ENCODE measurements at regions not wholly inside any gene's neighbourhood (a gene's known extent, or its start where the extent isn't known, plus 50 kb on each side); places are given as distances from the start of the nearest gene placed in this dataset.
A peak's percentile ranks its signal among the peaks of the same experiment; 100 is the strongest.

DNA sequence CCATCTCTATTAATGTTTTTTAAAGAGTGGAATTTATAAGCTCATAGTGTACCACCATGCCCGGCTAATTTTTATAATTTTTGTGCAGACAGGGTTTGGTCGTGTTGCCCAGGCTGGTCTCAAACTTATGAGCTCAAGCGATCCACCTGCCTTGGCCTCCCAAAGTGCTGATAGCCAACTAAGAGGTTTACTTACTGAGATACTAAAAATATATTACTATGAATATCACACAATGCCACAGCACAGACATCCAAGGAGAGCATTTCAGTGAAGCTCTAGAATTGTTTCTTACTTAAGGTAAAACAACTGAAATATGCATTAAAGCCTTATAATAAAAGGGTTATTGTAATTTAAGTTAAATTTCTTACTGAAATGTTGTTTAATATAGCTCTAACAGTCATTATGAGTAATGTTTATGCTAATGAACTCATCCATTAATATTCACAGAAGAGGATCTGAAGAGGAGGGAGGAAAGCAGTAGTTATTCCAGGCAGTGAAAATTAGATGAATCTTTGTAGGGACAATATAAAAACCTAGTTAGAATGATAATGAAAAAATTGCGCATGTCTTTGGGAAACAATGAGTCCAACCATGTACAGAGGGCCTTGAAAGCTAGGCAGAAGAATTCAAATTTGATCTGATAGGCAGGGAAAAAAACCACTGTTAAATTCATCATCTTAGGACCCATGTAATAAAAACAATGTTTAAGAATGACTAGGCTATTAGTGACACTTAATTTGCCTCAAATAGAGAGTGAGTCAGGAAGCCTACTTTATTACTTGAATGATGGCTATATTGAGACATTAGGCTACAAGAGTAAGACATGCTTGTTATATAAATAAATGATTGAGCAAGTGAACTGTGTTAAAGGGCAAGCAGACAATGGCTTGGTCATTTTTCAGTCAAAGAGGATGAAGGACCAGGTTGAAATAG is 99.2 kb downstream of the SLC41A2 start:
- peak in 1 of 2 experiments; percentile 49 for DNase-seq (ENCODE audit: low read depth in 2 of 2)

DNA sequence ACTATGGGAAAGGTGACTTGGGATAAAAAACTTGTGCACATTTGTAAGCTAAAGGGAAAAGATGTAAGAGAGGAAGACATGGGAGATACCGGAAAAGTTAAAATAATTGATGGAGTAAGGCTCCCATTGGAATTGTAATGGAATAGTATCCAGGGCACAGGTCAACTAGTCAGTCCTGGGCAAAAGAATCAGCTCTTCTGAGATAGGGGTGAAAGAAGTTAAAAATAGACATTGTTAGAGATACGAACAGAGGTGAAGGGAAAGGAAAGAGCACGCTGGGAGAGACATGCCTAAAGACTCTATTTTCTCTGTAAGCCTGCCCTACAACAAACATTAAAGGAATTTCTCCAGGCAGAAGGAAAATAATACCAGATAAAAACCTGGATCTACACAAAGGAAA is 101.6 kb downstream of the SLC41A2 start:
- no peak for DNase-seq (ENCODE audit: low read depth in 2 of 2)

DNA sequence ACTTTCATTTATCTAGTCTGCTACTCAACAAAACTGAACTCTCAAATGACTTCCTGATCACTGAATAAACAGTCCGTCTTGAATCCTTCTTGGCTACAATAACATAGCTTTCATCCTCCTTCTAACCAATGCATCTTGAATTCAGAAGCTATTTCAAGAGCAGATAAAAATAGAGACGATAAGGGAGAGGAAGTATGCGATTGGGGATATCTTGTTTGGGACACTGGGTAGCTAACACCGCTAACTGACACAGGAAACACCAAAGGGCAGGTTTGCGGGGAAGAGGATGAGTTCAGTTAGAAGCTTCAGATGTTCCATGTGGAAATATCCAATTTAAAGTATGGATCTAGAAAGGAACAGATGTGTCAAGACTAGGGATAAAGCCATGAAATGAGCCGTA is 102.5 kb downstream of the SLC41A2 start:
- no peak for DNase-seq (ENCODE audit: low read depth in 2 of 2)

- DNase-seq (ENCODE audit: low read depth in 2 of 2), result peak; percentile 72 to 74
Observed at GRCh38 chr12:104852896-104853295, 105.2 kb downstream of the SLC41A2 start.

DNA sequence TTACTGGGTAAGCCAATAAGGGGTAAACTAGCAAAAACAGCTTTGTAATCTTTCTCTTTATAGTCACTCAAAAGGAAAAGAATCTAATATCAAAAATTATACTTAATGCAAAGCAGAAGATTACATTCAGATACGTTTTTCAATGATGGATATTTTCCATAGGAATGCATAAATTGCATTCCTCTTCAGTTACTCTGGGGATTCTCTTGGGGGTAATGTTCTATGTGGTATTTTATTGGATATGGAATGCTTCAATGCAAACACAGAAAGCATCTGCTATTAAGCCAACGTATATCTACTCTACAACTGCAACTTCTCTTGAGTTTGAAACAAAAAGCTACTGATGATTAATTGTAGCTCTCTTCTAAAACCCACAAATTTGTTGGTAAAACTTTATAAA is 106.0 kb downstream of the SLC41A2 start:
- peak; percentile 87 to 91 for DNase-seq (ENCODE audit: low read depth in 2 of 2)

- no peak for DNase-seq (ENCODE audit: low read depth in 2 of 2)
Observed at GRCh38 chr12:104850781-104851180, 107.3 kb downstream of the SLC41A2 start.

DNA sequence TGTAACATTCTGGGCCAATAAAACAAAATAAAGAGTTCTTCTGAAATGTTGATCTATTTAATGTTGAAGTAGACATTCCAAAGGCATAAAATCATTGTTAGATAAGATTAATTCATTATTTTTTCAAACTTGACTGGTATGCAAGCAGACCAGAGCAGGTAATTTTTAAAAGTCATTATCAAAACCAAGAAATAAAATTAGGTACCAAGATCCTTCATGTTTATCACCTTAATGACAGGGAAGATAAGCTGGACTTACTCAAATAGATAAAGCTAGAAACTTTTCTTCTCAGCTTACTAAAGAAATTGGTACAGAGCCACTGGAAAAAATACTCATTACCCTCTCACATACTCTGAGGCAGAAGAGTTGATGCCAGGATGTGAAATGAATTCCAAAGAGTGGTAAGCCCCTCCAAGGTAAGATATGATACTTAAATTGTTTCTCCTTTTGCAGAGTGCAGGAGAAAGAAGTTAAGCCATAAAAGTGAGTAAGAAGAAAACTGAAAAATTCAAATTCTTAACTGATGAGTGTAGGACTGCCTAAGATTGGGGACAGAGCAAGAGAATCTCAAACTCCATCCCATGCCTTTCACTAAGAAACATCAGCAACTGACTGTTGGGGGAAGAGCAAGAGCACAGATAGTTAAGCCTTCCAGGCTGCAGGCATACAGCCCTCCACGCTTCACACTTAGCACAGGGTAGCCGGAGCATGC is 111.9 kb downstream of the SLC41A2 start:
- DNase-seq (ENCODE audit: low read depth in 2 of 2), result no peak

- no peak for DNase-seq (ENCODE audit: low read depth in 2 of 2)
Observed at GRCh38 chr12:104844123-104844522, 114.0 kb downstream of the SLC41A2 start.

DNA sequence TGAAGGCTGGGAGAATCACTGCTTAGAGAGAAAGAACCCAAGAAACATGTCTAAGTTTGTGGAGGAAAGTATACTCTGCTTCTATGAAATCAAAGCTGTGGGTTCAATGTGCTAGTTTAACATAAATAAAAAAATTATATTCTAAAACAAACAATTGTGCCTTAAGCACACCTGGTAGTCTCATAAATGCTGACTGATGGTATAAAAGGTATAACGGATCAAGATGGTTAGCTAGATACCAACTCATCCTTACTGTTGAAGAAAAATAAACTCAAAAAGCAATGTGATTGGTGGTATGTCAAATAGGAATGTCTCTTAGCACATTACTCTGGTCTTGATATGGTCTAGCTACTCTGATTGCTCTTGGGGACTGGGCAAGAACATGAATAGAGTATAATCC is 117.8 kb downstream of the SLC41A2 start:
- no peak for DNase-seq (ENCODE audit: low read depth in 2 of 2)

DNA sequence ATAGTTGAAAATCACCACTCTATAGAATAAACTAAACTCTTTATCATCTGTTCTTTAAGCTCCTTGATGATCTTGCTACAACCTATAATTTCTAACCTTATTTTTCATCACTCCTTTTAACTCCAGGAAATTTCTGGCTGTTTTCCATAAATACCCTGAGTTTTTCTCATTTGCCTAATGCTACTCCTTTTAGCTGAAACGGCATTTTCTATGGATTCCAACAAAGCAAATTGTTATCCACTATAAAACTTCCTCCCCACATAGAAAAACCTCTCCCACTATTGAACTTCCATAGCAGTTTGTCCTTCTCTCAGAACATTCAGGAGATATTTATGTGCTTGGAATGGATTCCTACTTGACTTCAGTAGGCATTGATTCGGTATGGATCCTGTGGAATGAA is 122.8 kb downstream of the SLC41A2 start:
- no peak for DNase-seq (ENCODE audit: low read depth in 2 of 2)

DNA sequence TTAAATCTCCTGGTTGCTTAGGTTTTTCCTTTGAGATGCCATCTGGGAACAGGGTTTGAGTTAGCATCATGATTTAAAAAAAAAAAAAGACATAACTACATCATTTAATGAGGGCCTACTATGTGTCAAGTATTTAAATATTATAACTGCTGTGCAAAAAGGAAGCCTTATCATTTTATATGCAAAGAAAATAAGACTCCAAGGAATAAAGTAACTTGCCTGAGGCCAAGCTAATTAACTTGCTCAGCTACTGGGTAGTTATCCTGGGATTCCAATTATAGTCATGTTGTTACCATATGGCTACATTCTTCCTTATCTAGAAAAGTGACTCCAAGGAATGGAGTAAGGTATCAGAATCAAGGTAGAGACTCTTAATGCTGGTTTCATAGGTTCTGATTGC is 123.5 kb downstream of the SLC41A2 start:
- DNase-seq (ENCODE audit: low read depth in 2 of 2), result no peak

GRCh38 chr12:104833756-104834155 is 124.3 kb downstream of the SLC41A2 start:
- no peak for DNase-seq (ENCODE audit: low read depth in 2 of 2)

DNA sequence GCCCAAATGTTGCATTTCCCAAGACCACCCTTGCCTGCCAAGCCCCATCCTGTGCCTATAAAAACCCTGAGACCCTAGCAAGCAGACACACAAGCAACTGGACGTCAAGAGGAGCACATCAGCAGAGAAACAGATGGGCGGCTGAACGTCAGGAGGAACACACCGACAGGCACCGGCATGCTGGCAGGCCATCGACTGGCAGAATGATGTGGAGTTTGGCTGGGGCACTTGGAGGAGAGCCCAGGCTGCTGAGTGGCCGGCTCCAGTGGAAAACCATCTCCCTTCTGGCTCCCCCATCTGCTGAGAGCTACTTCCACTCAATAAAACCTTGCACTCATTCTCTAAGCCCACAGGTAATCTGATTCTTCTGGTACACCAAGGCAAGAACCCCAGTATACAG is 130.1 kb downstream of the SLC41A2 start:
- no peak for DNase-seq (ENCODE audit: low read depth in 2 of 2)

DNA sequence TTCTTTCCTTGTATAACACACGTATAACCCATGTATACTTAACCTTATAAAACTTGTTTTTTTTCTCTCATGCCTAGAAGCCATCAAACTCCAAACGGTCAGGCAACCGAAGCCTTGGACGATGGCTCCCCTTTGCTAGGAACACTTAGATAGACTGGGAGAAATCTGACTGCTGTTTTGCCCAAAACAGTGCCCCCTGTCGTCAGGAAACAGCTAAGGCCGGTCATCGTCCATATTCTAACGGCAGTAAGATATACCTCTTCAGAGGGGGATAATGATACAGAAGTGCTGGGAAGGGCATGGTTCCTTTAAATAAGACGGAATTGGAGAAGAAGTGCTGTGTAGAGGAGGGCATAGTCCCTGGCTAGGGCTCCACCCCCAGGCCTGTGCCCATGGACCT is 130.5 kb downstream of the SLC41A2 start:
- no peak for DNase-seq (ENCODE audit: low read depth in 2 of 2)

DNA sequence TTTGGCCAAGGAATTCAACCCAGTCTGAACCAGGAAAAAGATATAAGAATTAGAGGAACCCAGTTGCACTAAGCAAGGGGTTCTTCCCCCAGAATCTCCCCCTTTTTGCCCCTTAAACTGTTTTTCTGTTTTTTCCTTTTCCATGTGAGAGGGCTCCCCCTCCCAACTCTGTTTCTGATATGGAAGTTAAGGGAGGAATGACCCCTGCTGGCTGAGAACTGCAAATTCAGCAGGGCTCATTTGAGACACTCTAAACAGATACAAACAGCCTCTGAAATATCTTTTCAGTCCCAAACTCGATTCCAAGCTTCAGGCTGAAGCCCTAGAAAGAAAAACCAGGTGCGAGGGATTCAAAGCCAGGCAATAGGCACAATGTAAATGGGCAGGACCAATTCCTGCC is 132.7 kb downstream of the SLC41A2 start:
- no peak for DNase-seq (ENCODE audit: low read depth in 2 of 2)

GRCh38 chr12:104823985-104824461 is 134.1 kb downstream of the SLC41A2 start:
- no peak for DNase-seq (ENCODE audit: low read depth in 2 of 2)

DNA sequence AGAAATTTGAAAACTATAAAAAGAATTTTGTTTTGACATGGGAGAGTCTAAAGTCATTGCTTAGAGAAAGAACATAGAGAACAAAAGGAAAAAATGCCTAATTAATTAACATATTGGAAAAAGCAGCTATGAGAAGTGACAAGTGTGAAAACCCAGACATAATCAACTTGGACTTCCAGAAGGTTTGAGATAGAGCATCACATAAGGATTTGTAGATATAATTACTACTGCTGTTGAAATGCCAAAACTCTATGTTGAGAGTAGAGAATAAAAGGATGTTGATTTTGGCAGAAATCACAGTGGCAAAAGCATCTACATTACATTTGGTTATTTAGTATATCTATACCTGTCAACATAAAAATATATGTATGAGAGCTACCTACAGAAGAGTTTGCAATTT is 135.1 kb downstream of the SLC41A2 start:
- DNase-seq (ENCODE audit: low read depth in 2 of 2), result no peak

GRCh38 chr12:104816845-104817503 is 141.1 kb downstream of the SLC41A2 start:
- no peak for DNase-seq (ENCODE audit: low read depth in 2 of 2)

DNA sequence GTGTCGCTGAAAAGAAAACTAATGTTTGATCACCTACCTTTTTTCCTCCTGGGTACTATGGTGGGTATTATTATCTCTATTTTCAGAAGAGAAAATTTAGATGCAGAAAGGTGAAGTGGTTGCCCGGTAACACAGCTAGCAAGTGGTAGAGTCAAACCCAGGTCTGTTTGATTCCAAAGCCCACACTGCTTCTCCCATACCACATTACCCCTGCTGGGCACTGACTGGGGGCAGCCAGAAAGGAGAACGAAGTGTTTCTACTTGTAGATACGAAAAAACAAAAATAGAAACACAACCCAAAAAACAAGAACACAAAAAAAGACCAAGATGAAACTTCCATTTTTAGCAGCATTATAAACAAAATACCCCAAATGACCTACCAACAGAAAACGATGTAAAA is 142.2 kb downstream of the SLC41A2 start:
- DNase-seq (ENCODE audit: low read depth in 2 of 2), result no peak

- no peak for DNase-seq (ENCODE audit: low read depth in 2 of 2)
Observed at GRCh38 chr12:104814944-104815343, 143.1 kb downstream of the SLC41A2 start.
